GM21423 (cell line): ENCODE measurements at regions not wholly inside any gene's neighbourhood (a gene's known extent, or its start where the extent isn't known, plus 50 kb on each side); places are given as distances from the start of the nearest gene placed in this dataset.
A peak's percentile ranks its signal among the peaks of the same experiment; 100 is the strongest.

Experiments
- ATAC-seq: cut with Tn5 transposase; IDR thresholded peaks from one replicate; pipeline ENCODE4 v1.9.1; 2021; ENCODE audit warnings: mild to moderate bottlenecking, moderate library complexity; ENCODE audit not compliant: unreplicated experiment

GRCh38 chr6:19972221-19972620, 135.1 kb downstream of the ID4 start:
- ATAC-seq = no peak

DNA sequence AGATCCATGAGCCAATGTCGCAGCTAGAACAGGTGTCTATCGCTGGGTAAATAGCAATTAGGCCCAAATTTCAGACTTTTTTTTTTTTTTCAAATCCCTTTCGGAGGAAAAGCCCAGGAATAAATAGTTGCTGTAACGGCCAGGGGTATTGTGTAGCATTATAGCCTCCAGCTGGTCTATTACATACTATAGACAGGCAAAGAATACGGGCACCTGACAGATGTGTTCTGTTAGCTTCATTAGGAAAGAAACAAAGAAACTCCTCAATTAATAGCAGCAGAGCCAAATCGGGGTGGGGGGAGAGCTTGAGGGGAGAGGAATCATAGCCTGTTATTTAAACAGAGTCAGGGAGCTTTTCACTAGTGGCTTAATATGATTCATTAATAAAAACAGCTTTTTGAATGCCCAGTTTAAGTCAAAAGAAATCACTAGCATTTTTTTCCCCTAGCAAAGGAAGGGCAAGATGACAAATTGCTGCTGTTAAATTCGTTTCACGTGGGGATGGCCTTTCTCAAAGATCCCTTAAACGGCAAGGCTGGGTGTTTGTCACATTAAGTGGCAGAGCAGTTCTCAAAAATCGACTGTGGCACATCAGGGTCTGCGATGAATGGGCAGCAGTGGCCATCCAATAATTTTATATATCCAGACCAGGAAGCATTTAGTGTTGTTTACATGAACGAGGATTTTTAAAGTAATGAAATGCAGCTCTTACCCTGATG, 139.4 kb downstream of the ID4 start:
- ATAC-seq = no peak

- no peak for ATAC-seq
Observed at GRCh38 chr6:19979059-19979458, 141.9 kb downstream of the ID4 start.

GRCh38 chr6:19979986-19980385, 142.8 kb downstream of the ID4 start:
- no peak for ATAC-seq

- ATAC-seq = no peak
Observed at GRCh38 chr6:19983374-19983773, 146.2 kb downstream of the ID4 start.

GRCh38 chr6:19986691-19987438, 149.7 kb downstream of the ID4 start:
- ATAC-seq = no peak

DNA sequence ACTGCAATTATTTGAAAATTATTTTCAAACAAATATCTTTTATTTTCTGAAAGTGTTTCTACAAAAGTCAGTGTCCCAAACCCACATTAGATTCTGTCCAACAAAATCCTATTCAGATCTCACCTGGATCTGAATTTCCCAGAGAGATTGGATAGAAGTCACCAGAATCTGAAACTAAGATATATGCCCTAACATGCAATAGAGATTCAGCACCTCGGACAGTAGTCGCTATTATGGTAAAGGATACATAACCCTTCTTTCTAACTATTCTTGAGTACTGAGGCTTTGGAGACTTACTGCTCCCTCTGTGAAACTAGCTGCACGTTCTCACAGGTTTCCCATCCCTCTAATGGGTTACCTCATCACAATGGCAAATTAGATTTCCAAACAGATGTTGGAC, 151.4 kb downstream of the ID4 start:
- ATAC-seq = no peak

DNA sequence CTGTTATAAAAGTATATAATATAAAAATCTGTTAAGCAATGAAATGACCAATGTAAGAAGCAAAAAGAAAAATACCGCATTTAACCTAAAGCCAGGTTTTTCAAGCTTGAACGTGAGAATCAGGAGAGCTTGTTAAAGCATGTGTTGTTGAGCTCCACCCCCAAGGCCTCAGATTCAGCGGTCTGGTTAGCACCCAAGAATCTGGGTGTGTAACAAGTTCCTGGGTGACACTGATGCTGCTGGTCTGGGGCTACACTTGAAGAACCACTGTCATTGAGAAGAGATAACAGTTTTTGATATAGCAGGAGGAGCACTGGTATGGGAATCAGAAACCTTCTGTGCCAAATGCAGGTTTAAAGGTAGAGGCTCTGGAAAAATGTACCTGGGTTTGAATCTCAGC, 154.0 kb downstream of the ID4 start:
- no peak for ATAC-seq

GRCh38 chr6:19994909-19995308, 157.7 kb downstream of the ID4 start:
- ATAC-seq = no peak

- no peak for ATAC-seq
Observed at GRCh38 chr6:19995575-19996257, 158.5 kb downstream of the ID4 start.

- no peak for ATAC-seq
Observed at GRCh38 chr6:19997104-19997503, 159.9 kb downstream of the ID4 start.

DNA sequence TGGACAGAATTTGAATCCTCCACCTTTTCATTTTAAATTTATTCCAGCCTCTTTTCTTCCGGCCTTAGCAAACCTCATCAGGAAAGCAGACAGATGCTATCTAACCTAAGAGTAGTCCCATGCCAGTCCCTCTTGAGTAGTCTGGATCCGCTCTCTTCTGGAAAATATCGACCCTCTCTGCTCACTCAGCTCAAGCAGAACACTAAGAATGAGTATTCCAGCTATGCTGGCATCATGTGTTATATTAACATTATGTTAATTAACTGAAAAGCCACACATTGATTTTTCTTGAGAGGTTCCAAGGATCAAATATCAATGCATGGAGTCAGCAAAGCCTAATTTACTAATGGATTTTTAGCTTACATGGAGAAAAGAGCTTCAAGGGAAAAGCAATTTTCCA, 161.4 kb downstream of the ID4 start:
- ATAC-seq = no peak

- peak; percentile 96 for ATAC-seq
Observed at GRCh38 chr6:19999319-20000191, 162.4 kb downstream of the ID4 start.

GRCh38 chr6:20001286-20001685, 164.1 kb downstream of the ID4 start:
- ATAC-seq = no peak

GRCh38 chr6:20006037-20006436, 168.9 kb downstream of the ID4 start:
- no peak for ATAC-seq

DNA sequence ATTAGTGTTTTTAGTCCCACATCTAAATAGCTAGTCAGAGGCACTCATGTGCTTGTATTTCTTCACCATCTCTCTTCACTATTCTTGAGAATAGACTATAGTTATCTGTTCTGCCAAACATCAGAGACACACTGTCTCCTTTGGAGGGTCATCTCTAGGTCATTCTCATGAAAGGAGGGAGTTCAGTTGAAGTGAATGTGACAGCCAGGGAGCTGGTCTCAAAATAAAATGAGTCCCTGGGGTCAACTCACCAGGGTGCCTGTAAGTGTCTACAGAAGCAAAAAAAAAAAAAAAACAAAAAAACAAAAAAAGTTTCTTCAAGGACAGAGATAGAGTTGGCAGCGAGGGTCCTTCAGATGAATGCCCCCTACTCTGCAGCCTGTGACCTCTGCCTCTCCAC, 171.0 kb downstream of the ID4 start:
- ATAC-seq = no peak

GRCh38 chr6:20013066-20013861, 176.1 kb downstream of the ID4 start:
- ATAC-seq = no peak

GRCh38 chr6:20014508-20014907, 177.3 kb downstream of the ID4 start:
- ATAC-seq = no peak

GRCh38 chr6:20020526-20020925, 183.4 kb downstream of the ID4 start:
- no peak for ATAC-seq

DNA sequence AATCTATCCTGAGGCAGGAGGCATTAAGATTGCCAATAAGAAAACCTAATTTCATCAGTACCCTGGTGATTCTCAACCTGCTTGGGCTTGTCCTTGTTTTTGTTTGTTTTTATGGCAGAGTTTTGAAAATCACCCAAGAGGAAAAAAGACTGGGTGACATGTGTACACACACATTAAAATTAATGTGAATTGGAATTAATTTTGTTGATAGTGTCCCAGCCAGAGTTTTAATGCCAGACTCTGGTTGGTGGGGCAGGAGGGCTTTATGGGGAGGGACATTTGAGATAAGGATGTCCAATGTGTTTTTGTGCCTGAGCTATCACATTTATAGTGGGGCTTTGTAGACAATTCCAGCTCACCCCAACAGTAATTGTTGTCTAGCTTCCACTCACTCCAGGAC, 184.6 kb downstream of the ID4 start:
- no peak for ATAC-seq
